ENCODE measurements at regions not wholly inside any gene's neighbourhood (a gene's known extent, or its start where the extent isn't known, plus 50 kb on each side); places are given as distances from the start of the nearest gene placed in this dataset.

- TF ChIP-seq, protein P1, sequence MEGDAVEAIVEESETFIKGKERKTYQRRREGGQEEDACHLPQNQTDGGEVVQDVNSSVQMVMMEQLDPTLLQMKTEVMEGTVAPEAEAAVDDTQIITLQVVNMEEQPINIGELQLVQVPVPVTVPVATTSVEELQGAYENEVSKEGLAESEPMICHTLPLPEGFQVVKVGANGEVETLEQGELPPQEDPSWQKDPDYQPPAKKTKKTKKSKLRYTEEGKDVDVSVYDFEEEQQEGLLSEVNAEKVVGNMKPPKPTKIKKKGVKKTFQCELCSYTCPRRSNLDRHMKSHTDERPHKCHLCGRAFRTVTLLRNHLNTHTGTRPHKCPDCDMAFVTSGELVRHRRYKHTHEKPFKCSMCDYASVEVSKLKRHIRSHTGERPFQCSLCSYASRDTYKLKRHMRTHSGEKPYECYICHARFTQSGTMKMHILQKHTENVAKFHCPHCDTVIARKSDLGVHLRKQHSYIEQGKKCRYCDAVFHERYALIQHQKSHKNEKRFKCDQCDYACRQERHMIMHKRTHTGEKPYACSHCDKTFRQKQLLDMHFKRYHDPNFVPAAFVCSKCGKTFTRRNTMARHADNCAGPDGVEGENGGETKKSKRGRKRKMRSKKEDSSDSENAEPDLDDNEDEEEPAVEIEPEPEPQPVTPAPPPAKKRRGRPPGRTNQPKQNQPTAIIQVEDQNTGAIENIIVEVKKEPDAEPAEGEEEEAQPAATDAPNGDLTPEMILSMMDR (conservative IDR thresholded peaks at IDR 0.05), result no peak
- Mint-ChIP-seq H3K36me3 (ENCODE audit: low read depth) (peaks cover 2% of the 10 kb centered on the region), H3K4me1 (peaks cover 3% of the 10 kb centered on the region), H3K4me3 (no peak overlapping the region), H3K9me3 (peaks cover 3% of the 10 kb centered on the region), H3K27ac (ENCODE audit: unreplicated experiment) (no peak overlapping the region), H3K27me3 (ENCODE audit: low read depth) (peaks cover 58% of the 10 kb centered on the region)
- no peak for DNase-seq (ENCODE audit: low read depth, low spot score)
Observed at GRCh38 chr1:65527190-65527589, 106.7 kb downstream of the LEPR start.

GRCh38 chr1:65527707-65528503, 107.4 kb downstream of the LEPR start:
- Mint-ChIP-seq H3K4me1 (peaks cover 3% of the 10 kb centered on the region), H3K27ac (ENCODE audit: unreplicated experiment) (no peak overlapping the region), H3K27me3 (ENCODE audit: low read depth) (peaks cover 52% of the 10 kb centered on the region), H3K4me3 (no peak overlapping the region), H3K36me3 (ENCODE audit: low read depth) (peaks cover 7% of the 10 kb centered on the region), H3K9me3 (peaks cover 7% of the 10 kb centered on the region)
- TF ChIP-seq, protein P1 (conservative IDR thresholded peaks at IDR 0.05), result peak; percentile 58
- no peak for DNase-seq (ENCODE audit: low read depth, low spot score)

- Mint-ChIP-seq H3K36me3 (ENCODE audit: low read depth) (peaks cover 7% of the 10 kb centered on the region), H3K27me3 (ENCODE audit: low read depth) (peaks cover 20% of the 10 kb centered on the region), H3K4me1 (no peaks in the 10 kb centered on the region), H3K27ac (ENCODE audit: unreplicated experiment) (no peak overlapping the region), H3K9me3 (peaks cover 10% of the 10 kb centered on the region), H3K4me3 (no peak overlapping the region)
- TF ChIP-seq, protein P1 (conservative IDR thresholded peaks at IDR 0.05), result no peak
- DNase-seq (ENCODE audit: low read depth, low spot score), result no peak
Observed at GRCh38 chr1:65531972-65532570, 111.6 kb downstream of the LEPR start.

DNA sequence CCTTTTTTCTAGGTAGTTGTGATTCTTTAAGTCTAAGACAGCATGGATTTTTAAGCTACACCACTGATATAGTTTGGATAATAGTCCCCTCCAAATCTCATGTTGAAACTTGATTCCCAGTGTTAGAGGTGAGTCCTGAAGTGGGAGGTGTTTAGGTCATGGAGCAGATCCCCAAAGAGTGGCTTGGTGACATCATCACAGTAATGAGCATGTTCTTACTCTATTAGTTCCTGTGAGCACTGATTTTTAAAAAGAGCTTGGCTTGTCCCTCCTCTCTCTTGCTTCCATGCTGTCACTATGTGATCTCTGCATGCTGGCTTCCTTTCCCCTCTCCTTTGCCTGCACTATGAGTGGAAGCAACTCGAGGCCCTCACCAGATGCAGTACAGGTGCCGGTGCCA, 115.5 kb downstream of the LEPR start:
- H3K27ac Mint-ChIP-seq (ENCODE audit: unreplicated experiment), result peak overlapping the region; percentile 79
- no peak for DNase-seq (ENCODE audit: low read depth, low spot score)
- H3K36me3 Mint-ChIP-seq (ENCODE audit: low read depth), result peaks cover 7% of the 10 kb centered on the region
- H3K9me3 Mint-ChIP-seq, result peaks cover 10% of the 10 kb centered on the region
- H3K4me1 Mint-ChIP-seq, result peaks cover 21% of the 10 kb centered on the region
- H3K27me3 Mint-ChIP-seq (ENCODE audit: low read depth), result no peaks in the 10 kb centered on the region
- TF ChIP-seq, protein P1 (conservative IDR thresholded peaks at IDR 0.05), result no peak
- no peak overlapping the region for H3K4me3 Mint-ChIP-seq

DNA sequence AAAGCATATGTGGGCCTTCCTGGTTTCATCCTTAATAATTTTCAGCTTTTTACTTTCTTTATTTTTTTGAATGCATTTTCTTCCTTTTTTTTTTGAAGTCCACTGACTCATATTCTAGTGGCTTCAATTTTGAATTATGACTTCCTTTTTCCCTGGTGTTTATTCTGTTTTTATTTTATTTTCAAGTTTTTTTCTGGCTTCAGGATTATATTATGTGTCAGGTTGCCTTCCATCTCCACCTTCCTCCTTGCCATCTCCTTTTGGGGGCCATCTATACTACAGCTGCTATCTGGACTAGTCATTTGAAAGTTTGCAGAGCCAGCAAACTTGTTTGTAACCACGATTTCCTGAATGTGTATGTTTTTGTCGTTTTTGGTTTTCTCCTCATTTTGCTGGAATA, 117.6 kb downstream of the LEPR start:
- TF ChIP-seq, protein P1 (conservative IDR thresholded peaks at IDR 0.05), result no peak
- peaks cover 3% of the 10 kb centered on the region for H3K36me3 Mint-ChIP-seq (ENCODE audit: low read depth)
- H3K27ac Mint-ChIP-seq (ENCODE audit: unreplicated experiment), result peak overlapping the region; percentile 1
- DNase-seq (ENCODE audit: low read depth, low spot score), result no peak
- H3K4me1 Mint-ChIP-seq, result peaks cover 21% of the 10 kb centered on the region
- no peak overlapping the region for H3K4me3 Mint-ChIP-seq
- no peaks in the 10 kb centered on the region for H3K27me3 Mint-ChIP-seq (ENCODE audit: low read depth)
- peaks cover 2% of the 10 kb centered on the region for H3K9me3 Mint-ChIP-seq

Measured in neural crest cell (in vitro differentiated cells).